IPS-15b (cell line): ENCODE measurements at regions not wholly inside any gene's neighbourhood (a gene's known extent, or its start where the extent isn't known, plus 50 kb on each side); places are given as distances from the start of the nearest gene placed in this dataset.
"Not testable (repeated sequence)": the region's sequence is repeated elsewhere in the genome, so short reads cannot be mapped to it uniquely, and the experiment has no call there.

Source experiments
- H3K27me3 ChIP-seq: one replicate; pipeline ENCODE4 v1.6.1; 2013; ENCODE audit warnings: low read length; ENCODE audit not compliant: control insufficient read depth, insufficient read depth
- H3K36me3 ChIP-seq: one replicate; pipeline ENCODE4 v1.6.1; 2013; ENCODE audit warnings: low read length; ENCODE audit not compliant: control insufficient read depth, insufficient read depth
- H3K4me1 ChIP-seq: one replicate; pipeline ENCODE4 v1.6.1; 2013; ENCODE audit warnings: mild to moderate bottlenecking, low read length; ENCODE audit not compliant: control insufficient read depth, insufficient read depth
- H3K4me3 ChIP-seq: one replicate; pipeline ENCODE4 v1.5.1; 2013; ENCODE audit warnings: low read depth, low read length
- H3K9ac ChIP-seq: one replicate; pipeline ENCODE4 v1.6.1; 2013; ENCODE audit warnings: low read depth, mild to moderate bottlenecking, low read length
- H3K9me3 ChIP-seq: one replicate; pipeline ENCODE4 v1.6.1; 2013; ENCODE audit warnings: mild to moderate bottlenecking, low read length; ENCODE audit not compliant: control insufficient read depth, insufficient read depth

GRCh38 chr1:98515744-98516143 is 145.8 kb upstream of the SNX7 start:
- Histone ChIP-seq H3K36me3 (no peaks in the 10 kb centered on the region), H3K4me3 (no peak overlapping the region), H3K4me1 (no peaks in the 10 kb centered on the region), H3K9me3 (no peaks in the 10 kb centered on the region), H3K9ac (no peak overlapping the region), H3K27me3 (no peaks in the 10 kb centered on the region)

DNA sequence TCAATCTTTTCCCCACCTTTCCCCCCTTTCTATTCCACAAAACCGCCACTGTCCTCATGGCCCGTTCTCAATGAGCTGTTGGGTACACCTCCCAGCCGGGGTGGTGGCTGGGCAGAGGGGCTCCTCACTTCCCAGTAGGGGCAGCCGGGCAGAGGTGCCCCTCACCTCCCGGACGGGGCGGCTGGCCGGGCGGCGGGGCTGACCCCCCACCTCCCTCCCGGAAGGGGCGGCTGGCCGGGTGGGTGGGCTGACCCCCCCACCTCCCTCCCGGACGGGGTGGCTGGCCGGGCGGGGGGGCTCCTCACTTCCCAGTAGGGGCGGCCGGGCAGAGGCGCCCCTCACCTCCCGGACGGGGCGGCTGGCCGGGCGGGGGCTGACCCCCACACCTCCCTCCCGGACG is 149.3 kb upstream of the SNX7 start:
- not testable (repeated sequence) for H3K36me3 ChIP-seq, H3K9me3 ChIP-seq, H3K4me3 ChIP-seq, H3K9ac ChIP-seq, H3K4me1 ChIP-seq, H3K27me3 ChIP-seq

- Histone ChIP-seq H3K4me1 (peaks cover 7% of the 10 kb centered on the region), H3K27me3 (no peaks in the 10 kb centered on the region), H3K9ac (no peak overlapping the region), H3K36me3 (no peaks in the 10 kb centered on the region), H3K4me3 (no peak overlapping the region), H3K9me3 (peaks cover 3% of the 10 kb centered on the region)
These were observed 157.8 kb upstream of the SNX7 start for GRCh38 chr1:98503771-98504170.

DNA sequence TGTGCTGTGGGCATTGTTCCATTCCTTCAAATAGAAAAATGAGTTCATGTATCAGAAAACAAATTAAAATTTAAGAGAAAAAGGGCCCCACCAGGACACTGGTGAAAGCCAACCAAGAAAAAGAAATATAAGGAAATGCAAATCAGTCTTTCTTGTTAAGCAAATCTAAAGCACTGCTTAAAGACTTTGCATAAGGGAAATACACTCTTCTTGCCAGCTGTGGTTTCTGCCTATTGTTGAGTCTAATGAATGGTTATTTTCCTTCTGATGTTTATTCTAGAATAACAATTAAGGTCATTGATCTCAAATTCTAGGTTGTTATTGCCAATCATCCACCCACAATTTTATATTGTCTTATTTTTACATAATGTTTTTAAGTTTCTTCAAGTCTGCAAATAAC is 158.6 kb upstream of the SNX7 start:
- Histone ChIP-seq H3K36me3 (no peaks in the 10 kb centered on the region), H3K9me3 (peaks cover 3% of the 10 kb centered on the region), H3K4me3 (no peak overlapping the region), H3K27me3 (no peaks in the 10 kb centered on the region), H3K9ac (no peak overlapping the region), H3K4me1 (peaks cover 7% of the 10 kb centered on the region)

DNA sequence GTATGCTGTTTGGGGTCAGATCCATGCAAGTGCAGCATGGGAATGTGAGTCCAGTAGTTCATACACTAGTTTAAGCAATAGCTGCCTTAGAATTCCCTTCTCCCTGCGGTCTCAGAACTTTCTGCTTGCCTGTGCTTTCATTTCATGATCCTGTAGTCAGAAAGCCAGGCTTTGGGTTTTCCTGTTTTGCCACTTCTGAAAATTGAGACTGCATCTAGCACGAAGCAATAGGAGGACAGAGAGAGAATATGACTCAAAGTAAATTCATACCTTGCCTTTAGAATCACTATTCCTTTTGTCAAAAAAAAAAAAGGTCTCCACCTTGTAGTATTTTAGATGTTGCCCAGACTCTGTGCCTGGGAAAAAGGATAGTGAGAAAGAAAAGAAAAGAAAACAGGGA is 161.2 kb upstream of the SNX7 start:
- no peaks in the 10 kb centered on the region for H3K36me3 ChIP-seq
- H3K4me3 ChIP-seq = no peak overlapping the region
- no peaks in the 10 kb centered on the region for H3K9me3 ChIP-seq
- H3K9ac ChIP-seq = no peak overlapping the region
- H3K27me3 ChIP-seq = no peaks in the 10 kb centered on the region
- H3K4me1 ChIP-seq = peaks cover 7% of the 10 kb centered on the region

GRCh38 chr1:98498651-98499050 is 162.9 kb upstream of the SNX7 start:
- Histone ChIP-seq H3K36me3 (no peaks in the 10 kb centered on the region), H3K4me3 (no peak overlapping the region), H3K4me1 (peaks cover 1% of the 10 kb centered on the region), H3K9ac (no peak overlapping the region), H3K9me3 (no peaks in the 10 kb centered on the region), H3K27me3 (no peaks in the 10 kb centered on the region)

GRCh38 chr1:98497497-98497896 is 164.0 kb upstream of the SNX7 start:
- Histone ChIP-seq H3K36me3 (no peaks in the 10 kb centered on the region), H3K4me3 (no peak overlapping the region), H3K9me3 (no peaks in the 10 kb centered on the region), H3K27me3 (no peaks in the 10 kb centered on the region), H3K4me1 (no peaks in the 10 kb centered on the region), H3K9ac (no peak overlapping the region)

DNA sequence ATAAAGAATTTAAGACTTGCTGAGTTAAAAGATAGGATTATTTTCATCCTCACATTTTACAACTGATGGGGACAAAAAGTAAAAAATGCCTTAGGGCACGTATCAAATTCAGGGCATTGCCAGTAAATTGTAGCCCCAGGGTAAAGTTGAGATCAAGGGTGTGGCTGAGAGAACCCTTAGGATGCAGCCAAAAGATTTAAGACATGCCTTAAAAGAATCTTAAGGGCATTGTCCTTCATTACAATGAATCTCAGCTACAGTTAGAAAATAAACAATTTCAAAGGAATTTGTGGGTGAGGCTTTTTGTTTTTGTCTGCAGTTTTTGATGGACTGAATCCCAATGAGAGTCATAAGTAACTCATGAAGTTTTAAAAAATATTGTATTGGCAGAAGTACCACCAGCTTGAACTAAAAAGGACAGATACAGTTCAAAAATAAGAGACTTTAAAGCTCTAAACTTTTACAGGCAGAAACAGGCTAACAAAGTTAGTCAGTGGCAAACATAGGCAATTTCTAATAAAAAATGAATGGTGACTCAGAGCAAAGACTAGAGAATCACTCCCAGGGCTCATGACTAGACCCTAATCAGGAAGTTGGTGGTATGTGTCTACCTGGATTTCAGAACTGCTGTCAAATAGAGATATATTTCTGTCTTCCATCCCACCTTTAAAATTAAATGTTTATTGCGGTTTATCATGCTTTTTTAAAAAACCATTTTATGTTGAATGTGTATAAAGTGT is 165.1 kb upstream of the SNX7 start:
- Histone ChIP-seq H3K4me1 (no peaks in the 10 kb centered on the region), H3K36me3 (no peaks in the 10 kb centered on the region), H3K9ac (no peak overlapping the region), H3K9me3 (no peaks in the 10 kb centered on the region), H3K27me3 (no peaks in the 10 kb centered on the region), H3K4me3 (no peak overlapping the region)

DNA sequence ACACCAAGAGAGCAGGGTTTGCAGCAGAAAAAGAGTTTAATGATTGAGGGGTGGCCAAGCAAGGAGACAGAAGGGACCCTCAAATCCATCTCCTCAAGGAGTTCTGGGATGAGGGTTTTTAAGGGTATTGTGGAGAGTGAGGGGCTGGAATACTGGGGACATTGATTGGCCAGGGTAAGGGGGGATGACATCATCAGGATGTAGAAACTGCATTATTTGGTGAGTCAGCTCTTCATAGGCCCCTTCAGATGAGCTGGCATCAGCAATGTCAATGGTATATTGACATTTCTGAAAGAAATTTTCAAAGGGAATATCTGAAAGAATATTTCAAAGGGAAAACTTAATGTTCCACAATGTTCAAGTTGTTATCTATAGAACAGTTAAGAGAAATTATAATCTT is 168.1 kb upstream of the SNX7 start:
- Histone ChIP-seq H3K9ac (no peak overlapping the region), H3K4me3 (no peak overlapping the region), H3K9me3 (no peaks in the 10 kb centered on the region), H3K4me1 (no peaks in the 10 kb centered on the region), H3K36me3 (no peaks in the 10 kb centered on the region), H3K27me3 (no peaks in the 10 kb centered on the region)

DNA sequence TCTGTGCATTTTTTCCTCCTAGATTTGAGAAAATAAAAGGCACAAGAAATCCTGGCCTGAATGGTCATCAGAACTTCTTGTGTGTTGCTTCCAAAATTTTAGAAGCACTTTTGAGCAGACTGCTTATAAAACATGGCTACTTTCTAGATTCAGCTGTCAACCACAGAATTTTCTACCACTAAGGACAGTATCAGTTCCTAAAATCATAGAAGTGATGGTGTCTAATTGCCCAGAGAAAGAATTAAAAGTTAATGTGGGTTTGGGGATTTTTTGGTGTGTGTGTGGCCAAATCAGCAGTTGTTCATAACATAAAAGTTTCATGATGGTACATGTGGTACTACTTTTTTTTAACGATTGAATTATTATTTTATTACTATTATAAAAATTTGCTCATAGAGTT is 171.4 kb upstream of the SNX7 start:
- H3K36me3 ChIP-seq = no peaks in the 10 kb centered on the region
- no peaks in the 10 kb centered on the region for H3K27me3 ChIP-seq
- no peaks in the 10 kb centered on the region for H3K4me1 ChIP-seq
- no peaks in the 10 kb centered on the region for H3K9me3 ChIP-seq
- no peak overlapping the region for H3K4me3 ChIP-seq
- H3K9ac ChIP-seq = no peak overlapping the region

DNA sequence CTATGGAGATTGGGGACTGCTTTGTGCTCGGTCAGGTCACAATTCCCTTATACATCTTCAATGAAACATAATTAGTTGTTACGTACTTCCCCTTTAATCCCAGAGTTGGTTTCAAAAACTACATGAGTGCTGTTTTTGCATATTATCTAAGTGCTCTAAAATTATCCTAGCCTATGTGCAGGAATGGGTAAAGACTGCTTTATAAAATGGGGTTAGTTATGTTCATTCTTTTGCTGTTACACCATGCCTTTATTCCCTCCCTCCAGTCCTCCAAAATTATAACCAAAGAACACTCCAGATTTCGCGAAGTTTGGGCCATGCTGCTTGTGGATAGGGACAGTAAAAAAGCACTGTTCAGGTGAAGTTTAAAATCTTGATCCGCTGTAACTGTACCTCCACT is 173.9 kb upstream of the SNX7 start:
- H3K9ac ChIP-seq = no peak overlapping the region
- H3K4me3 ChIP-seq = no peak overlapping the region
- no peaks in the 10 kb centered on the region for H3K27me3 ChIP-seq
- no peaks in the 10 kb centered on the region for H3K9me3 ChIP-seq
- H3K4me1 ChIP-seq = no peaks in the 10 kb centered on the region
- H3K36me3 ChIP-seq = no peaks in the 10 kb centered on the region

DNA sequence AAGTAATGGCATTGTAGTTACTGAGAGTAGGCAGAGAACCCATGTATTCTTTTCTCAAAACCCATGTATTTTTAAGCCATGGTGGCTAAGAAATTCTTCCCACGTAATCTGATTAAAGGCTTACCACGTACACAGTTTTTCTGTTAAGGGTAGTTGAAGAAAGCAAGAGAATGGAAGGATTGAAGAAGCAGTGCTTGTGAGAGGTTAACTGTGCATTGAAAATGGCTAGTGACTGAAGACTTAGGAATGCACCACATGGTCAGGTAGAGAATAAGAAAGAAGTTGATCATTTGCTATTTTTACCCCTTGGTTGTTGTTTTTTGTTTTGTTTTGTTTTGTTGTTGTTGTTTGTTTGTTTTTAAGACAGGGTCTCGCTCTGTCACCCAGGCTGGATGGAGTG is 178.9 kb upstream of the SNX7 start:
- Histone ChIP-seq H3K9ac (no peak overlapping the region), H3K36me3 (no peaks in the 10 kb centered on the region), H3K27me3 (no peaks in the 10 kb centered on the region), H3K4me3 (no peak overlapping the region), H3K4me1 (no peaks in the 10 kb centered on the region), H3K9me3 (no peaks in the 10 kb centered on the region)
